Skeletal muscle satellite cell (primary cell): ENCODE measurements at regions not wholly inside any gene's neighbourhood (a gene's known extent, or its start where the extent isn't known, plus 50 kb on each side); places are given as distances from the start of the nearest gene placed in this dataset.

Experiments
- H3K27me3 ChIP-seq: 2 replicates; pipeline ENCODE4 v1.7.0; 2013; ENCODE audit warnings: low read length; ENCODE audit not compliant: control insufficient read depth, insufficient read depth
- H3K36me3 ChIP-seq: 2 replicates; pipeline ENCODE4 v1.7.0; 2013; ENCODE audit warnings: mild to moderate bottlenecking, control low read depth, low read length; ENCODE audit not compliant: insufficient read depth
- H3K4me1 ChIP-seq: 2 replicates; pipeline ENCODE4 v1.7.0; 2013; ENCODE audit warnings: low read length; ENCODE audit not compliant: control insufficient read depth, insufficient read depth
- H3K4me2 ChIP-seq: 2 replicates; pipeline ENCODE4 v1.7.0; 2013; ENCODE audit warnings: mild to moderate bottlenecking, low read length
- H3K4me3 ChIP-seq: 2 replicates; pipeline ENCODE4 v1.7.0; 2013; ENCODE audit warnings: low read length
- H3K9ac ChIP-seq: 2 replicates; pipeline ENCODE4 v1.7.0; 2013; ENCODE audit warnings: mild to moderate bottlenecking, low read depth, low read length, moderate library complexity
- H3K9me3 ChIP-seq: replicated peaks from 2 replicates; pipeline ENCODE4 v1.7.0; 2013; ENCODE audit warnings: mild to moderate bottlenecking, control low read depth, low read length

DNA sequence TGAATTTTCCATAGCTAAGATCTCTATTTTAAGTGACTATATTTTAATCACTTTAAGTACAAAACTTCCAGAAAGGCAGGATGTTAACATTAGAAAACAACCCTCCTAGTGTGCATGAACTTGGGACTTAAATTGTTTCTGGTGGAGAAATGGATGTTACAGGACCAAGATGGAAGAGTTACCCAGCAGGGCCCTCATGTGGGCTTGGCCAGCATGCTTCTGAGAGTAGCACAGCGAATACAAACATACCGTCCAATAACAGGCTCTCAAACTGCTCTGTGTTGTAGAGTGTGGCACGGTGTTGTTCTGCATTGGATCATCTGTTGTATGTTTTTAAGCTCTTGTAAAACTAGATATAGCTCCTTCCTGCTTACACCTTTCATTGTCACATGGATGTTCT lies 346.1 kb upstream of the SMIM21 start:
- Histone ChIP-seq H3K4me1 (peaks cover 8% of the 10 kb centered on the region), H3K4me3 (no peak overlapping the region), H3K36me3 (no peaks in the 10 kb centered on the region), H3K27me3 (no peaks in the 10 kb centered on the region), H3K4me2 (no peak overlapping the region), H3K9ac (no peak overlapping the region), H3K9me3 (no peaks in the 10 kb centered on the region)

DNA sequence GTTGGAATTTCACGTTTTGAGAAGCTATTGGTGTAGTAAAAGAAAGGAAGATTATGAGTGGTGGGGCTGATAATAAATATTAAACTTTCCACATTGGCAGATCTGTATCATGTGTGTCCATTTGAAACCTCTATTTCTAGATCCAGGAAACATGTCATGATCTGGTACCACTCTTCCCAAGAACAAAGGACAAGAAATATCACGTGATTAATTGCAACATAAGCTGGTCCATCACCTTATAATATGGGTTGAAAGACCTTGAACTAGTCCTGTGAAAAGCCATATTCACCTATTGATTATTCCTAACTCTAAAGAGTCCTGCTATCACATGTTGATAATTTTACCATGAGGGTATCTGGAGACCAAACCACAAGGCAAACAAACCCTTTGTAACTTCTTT lies 335.3 kb upstream of the SMIM21 start:
- Histone ChIP-seq H3K27me3 (no peaks in the 10 kb centered on the region), H3K4me3 (no peak overlapping the region), H3K4me1 (no peaks in the 10 kb centered on the region)

DNA sequence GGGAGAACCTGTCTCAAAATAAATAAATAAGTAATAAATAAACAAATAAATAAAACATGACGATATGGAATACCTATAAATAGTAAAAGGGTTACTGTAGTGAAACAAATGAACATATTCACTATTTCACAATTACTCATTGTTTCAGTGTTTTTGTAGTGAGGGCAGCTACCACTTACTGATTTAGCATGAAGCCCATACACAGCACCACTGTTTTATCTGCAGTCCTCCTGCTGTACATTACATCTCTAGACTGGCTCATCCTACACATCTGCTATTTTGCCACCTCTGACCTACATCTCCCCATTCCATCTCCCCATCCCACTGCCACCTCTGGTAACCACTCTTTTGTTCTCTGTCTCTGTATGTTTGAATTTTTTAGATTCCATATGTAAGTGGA lies 332.7 kb upstream of the SMIM21 start:
- H3K4me2 ChIP-seq: no peak overlapping the region
- H3K4me3 ChIP-seq: no peak overlapping the region
- H3K9ac ChIP-seq: no peak overlapping the region
- H3K36me3 ChIP-seq: no peaks in the 10 kb centered on the region
- H3K4me1 ChIP-seq: no peaks in the 10 kb centered on the region
- H3K27me3 ChIP-seq: no peaks in the 10 kb centered on the region
- no peaks in the 10 kb centered on the region for H3K9me3 ChIP-seq

More for the DNA sequence above, 335.3 kb upstream of the SMIM21 start:
- H3K4me2 ChIP-seq: no peak overlapping the region
- no peaks in the 10 kb centered on the region for H3K9me3 ChIP-seq
- no peak overlapping the region for H3K9ac ChIP-seq
- no peaks in the 10 kb centered on the region for H3K36me3 ChIP-seq

GRCh38 chr18:75757951-75758350 lies 330.4 kb upstream of the SMIM21 start:
- Histone ChIP-seq H3K9me3 (no peaks in the 10 kb centered on the region), H3K4me1 (no peaks in the 10 kb centered on the region), H3K27me3 (no peaks in the 10 kb centered on the region), H3K36me3 (no peaks in the 10 kb centered on the region), H3K9ac (no peak overlapping the region), H3K4me2 (no peak overlapping the region), H3K4me3 (no peak overlapping the region)

GRCh38 chr18:75754433-75754832 lies 326.9 kb upstream of the SMIM21 start:
- Histone ChIP-seq H3K4me3 (no peak overlapping the region), H3K9me3 (no peaks in the 10 kb centered on the region), H3K4me2 (no peak overlapping the region), H3K27me3 (no peaks in the 10 kb centered on the region), H3K36me3 (no peaks in the 10 kb centered on the region), H3K4me1 (no peaks in the 10 kb centered on the region), H3K9ac (no peak overlapping the region)

GRCh38 chr18:75753753-75754152 lies 326.2 kb upstream of the SMIM21 start:
- no peaks in the 10 kb centered on the region for H3K9me3 ChIP-seq
- no peak overlapping the region for H3K4me3 ChIP-seq
- no peaks in the 10 kb centered on the region for H3K4me1 ChIP-seq
- no peaks in the 10 kb centered on the region for H3K27me3 ChIP-seq
- no peaks in the 10 kb centered on the region for H3K36me3 ChIP-seq
- H3K4me2 ChIP-seq: no peak overlapping the region
- H3K9ac ChIP-seq: no peak overlapping the region

DNA sequence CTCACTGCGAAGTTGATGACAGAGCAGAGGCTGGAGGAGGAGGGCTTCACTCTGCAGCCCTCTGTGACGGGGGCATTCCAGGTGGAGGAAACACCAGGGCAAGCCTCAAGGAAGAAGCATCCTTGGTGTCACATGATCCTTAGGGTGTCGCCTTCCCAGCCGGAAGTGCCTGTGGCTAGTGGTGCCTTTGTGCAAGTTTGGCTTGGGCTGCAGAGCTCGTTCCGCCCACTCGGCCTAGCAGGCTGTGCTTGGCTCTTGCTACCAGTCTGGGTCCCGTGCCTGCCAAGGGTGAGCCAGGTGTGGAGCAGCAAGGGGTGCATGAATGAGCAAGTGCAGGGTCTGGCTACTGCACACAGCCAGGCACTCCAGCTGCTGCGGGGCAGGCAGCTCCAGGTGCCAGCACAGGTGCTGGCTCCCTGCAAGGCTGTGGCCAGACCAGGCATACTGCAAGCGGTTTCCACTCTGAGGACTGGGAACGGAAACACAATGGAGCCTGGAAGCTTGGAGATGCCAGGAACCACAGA lies 325.3 kb upstream of the SMIM21 start:
- Histone ChIP-seq H3K36me3 (no peaks in the 10 kb centered on the region), H3K9ac (no peak overlapping the region), H3K4me3 (no peak overlapping the region), H3K4me1 (no peaks in the 10 kb centered on the region), H3K9me3 (no peaks in the 10 kb centered on the region), H3K4me2 (no peak overlapping the region), H3K27me3 (no peaks in the 10 kb centered on the region)

DNA sequence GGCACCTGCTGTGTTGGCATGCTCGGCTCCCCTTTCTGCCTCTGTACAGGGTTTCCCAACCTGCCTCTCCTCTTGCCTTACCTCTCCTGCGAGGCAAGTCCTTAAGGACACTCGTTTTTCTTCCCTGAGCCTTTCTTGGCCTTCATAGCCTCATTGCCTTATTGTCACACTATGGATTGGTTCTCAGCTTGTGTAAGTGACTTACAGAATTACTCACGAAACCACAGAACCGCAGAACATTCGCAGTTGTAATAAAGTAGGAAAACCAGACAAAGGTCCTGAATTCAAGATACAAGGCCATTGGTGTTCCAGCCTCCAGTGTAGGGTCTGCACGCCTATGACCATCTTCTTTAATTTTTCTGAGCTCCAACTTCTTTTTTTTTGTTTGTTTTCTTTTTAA lies 317.6 kb upstream of the SMIM21 start:
- no peaks in the 10 kb centered on the region for H3K27me3 ChIP-seq
- no peaks in the 10 kb centered on the region for H3K9me3 ChIP-seq
- no peak overlapping the region for H3K4me3 ChIP-seq
- H3K36me3 ChIP-seq: no peaks in the 10 kb centered on the region
- no peaks in the 10 kb centered on the region for H3K4me1 ChIP-seq
- H3K9ac ChIP-seq: no peak overlapping the region
- no peak overlapping the region for H3K4me2 ChIP-seq

DNA sequence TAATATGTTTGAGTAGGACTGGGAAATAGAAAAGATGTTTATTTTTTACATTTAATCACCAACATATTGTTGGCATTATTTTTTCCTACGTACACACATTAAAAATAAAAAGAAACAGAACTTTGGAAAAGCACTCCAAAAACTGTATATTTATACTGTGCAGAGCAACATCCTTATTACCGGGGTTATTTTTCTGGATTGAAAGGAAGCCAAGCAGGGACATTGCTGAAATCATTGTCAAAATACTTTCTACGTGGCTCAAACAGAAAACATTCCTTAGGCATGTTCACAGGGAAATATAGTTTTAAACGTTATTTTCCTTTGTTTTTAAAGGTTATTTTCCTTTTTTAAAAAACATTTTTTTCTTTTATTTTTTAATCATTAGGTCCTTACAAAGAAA lies 315.0 kb upstream of the SMIM21 start:
- Histone ChIP-seq H3K9me3 (no peaks in the 10 kb centered on the region), H3K4me3 (no peak overlapping the region), H3K36me3 (no peaks in the 10 kb centered on the region), H3K27me3 (no peaks in the 10 kb centered on the region), H3K4me1 (peaks cover 4% of the 10 kb centered on the region), H3K4me2 (no peak overlapping the region), H3K9ac (no peak overlapping the region)

- Histone ChIP-seq H3K4me2 (no peak overlapping the region), H3K4me3 (no peak overlapping the region), H3K9ac (no peak overlapping the region), H3K4me1 (peaks cover 4% of the 10 kb centered on the region), H3K36me3 (no peaks in the 10 kb centered on the region), H3K27me3 (no peaks in the 10 kb centered on the region), H3K9me3 (no peaks in the 10 kb centered on the region)
These were observed 312.2 kb upstream of the SMIM21 start for GRCh38 chr18:75739682-75740081.

GRCh38 chr18:75735291-75735690 lies 307.8 kb upstream of the SMIM21 start:
- no peaks in the 10 kb centered on the region for H3K36me3 ChIP-seq
- H3K9ac ChIP-seq: no peak overlapping the region
- no peak overlapping the region for H3K4me2 ChIP-seq

DNA sequence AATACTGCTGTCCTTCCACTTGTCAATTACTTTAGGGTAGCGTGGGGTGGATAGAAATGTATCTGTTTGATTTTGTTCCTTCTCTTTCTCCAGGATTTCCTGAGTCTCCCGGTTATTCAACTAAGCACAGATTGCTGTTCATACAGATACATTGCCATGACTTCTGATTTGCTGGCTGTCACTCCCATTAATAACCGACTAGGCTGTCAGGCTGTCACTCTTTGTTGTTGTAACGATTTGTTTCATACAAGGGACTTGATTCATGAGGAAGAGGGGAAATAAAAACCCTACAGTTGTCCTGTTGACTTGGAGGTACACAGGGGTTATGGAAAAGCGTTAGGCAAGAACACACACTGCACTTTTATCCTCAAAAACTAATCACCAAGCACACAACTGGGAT lies 302.7 kb upstream of the SMIM21 start:
- no peak overlapping the region for H3K9ac ChIP-seq
- H3K4me2 ChIP-seq: no peak overlapping the region
- H3K4me3 ChIP-seq: no peak overlapping the region
- no peaks in the 10 kb centered on the region for H3K36me3 ChIP-seq
- no peaks in the 10 kb centered on the region for H3K27me3 ChIP-seq
- H3K4me1 ChIP-seq: no peaks in the 10 kb centered on the region
- H3K9me3 ChIP-seq: no peaks in the 10 kb centered on the region

More at GRCh38 chr18:75735291-75735690, 307.8 kb upstream of the SMIM21 start:
- Histone ChIP-seq H3K4me1 (peaks cover 4% of the 10 kb centered on the region), H3K4me3 (no peak overlapping the region), H3K27me3 (no peaks in the 10 kb centered on the region), H3K9me3 (no peaks in the 10 kb centered on the region)
